Trophoblast cell (in vitro differentiated cells and primary cell): ENCODE measurements at regions not wholly inside any gene's neighbourhood (a gene's known extent, or its start where the extent isn't known, plus 50 kb on each side); places are given as distances from the start of the nearest gene placed in this dataset.

Experiments
- DNase-seq, 2 donors: peaks; one replicate each; pipeline ENCODE4 v3.0.0-alpha.2; 2016
- H2AFZ ChIP-seq: 2 replicates; pipeline ENCODE4 v1.6.1; 2013; ENCODE audit warnings: low read length, moderate library complexity, mild to moderate bottlenecking; ENCODE audit not compliant: insufficient read depth, poor library complexity
- H2AK5ac ChIP-seq: 2 replicates; pipeline ENCODE4 v1.6.1; 2013; ENCODE audit warnings: mild to moderate bottlenecking, low read length
- H2BK120ac ChIP-seq: 2 replicates; pipeline ENCODE4 v1.6.1; 2013; ENCODE audit warnings: low read length, mild to moderate bottlenecking, moderate library complexity; ENCODE audit not compliant: insufficient read depth, poor library complexity
- H2BK12ac ChIP-seq: 2 replicates; pipeline ENCODE4 v1.6.1; 2013; ENCODE audit warnings: mild to moderate bottlenecking, low read length, moderate library complexity
- H2BK5ac ChIP-seq: 2 replicates; pipeline ENCODE4 v1.6.1; 2013; ENCODE audit warnings: low read length, low read depth, moderate library complexity, mild to moderate bottlenecking; ENCODE audit not compliant: poor library complexity
- H3K14ac ChIP-seq: 2 replicates; pipeline ENCODE4 v1.6.1; 2013; ENCODE audit warnings: mild to moderate bottlenecking, low read length
- H3K18ac ChIP-seq: 2 replicates; pipeline ENCODE4 v1.6.1; 2013; ENCODE audit warnings: mild to moderate bottlenecking, low read length
- H3K23ac ChIP-seq: 2 replicates; pipeline ENCODE4 v1.6.1; 2013; ENCODE audit warnings: low read length
- H3K27ac ChIP-seq: 2 replicates; pipeline ENCODE4 v1.5.1; 2013; ENCODE audit warnings: low read depth, mild to moderate bottlenecking, inconsistent platforms, low read length, moderate library complexity
- H3K27me3 ChIP-seq: 2 replicates; pipeline ENCODE4 v1.6.1; 2013; ENCODE audit warnings: inconsistent platforms, mild to moderate bottlenecking, low read length, moderate library complexity; ENCODE audit not compliant: insufficient read depth
- H3K36me3 ChIP-seq, 2 experiments: 1 replicate in 1 of 2; 2 replicates in 1 of 2; pipeline ENCODE4 v1.6.1; 2013; ENCODE audit warnings: low read length in 2 of 2, mild to moderate bottlenecking in 2 of 2, moderate library complexity in 1 of 2; ENCODE audit not compliant: insufficient read depth in 2 of 2, control insufficient read depth in 1 of 2
- H3K4ac ChIP-seq: 2 replicates; pipeline ENCODE4 v1.6.1; 2013; ENCODE audit warnings: low read depth, mild to moderate bottlenecking, low read length, moderate library complexity
- H3K4me1 ChIP-seq, 2 experiments: 1 replicate in 1 of 2; 2 replicates in 1 of 2; pipeline ENCODE4 v1.6.1; 2013; ENCODE audit warnings: low read length in 2 of 2, mild to moderate bottlenecking in 2 of 2, moderate library complexity in 1 of 2; ENCODE audit not compliant: insufficient read depth in 2 of 2, control insufficient read depth in 1 of 2
- H3K4me2 ChIP-seq: 2 replicates; pipeline ENCODE4 v1.6.1; 2013; ENCODE audit warnings: inconsistent platforms, mild to moderate bottlenecking, low read length, moderate library complexity
- H3K4me3 ChIP-seq: 2 replicates; pipeline ENCODE4 v1.5.1; 2013; ENCODE audit warnings: mild to moderate bottlenecking, low read depth, low read length, inconsistent platforms
- H3K79me1 ChIP-seq: one replicate; pipeline ENCODE4 v1.6.1; 2013; ENCODE audit warnings: low read length
- H3K79me2 ChIP-seq: 2 replicates; pipeline ENCODE4 v1.6.1; 2013; ENCODE audit warnings: low read length, mild to moderate bottlenecking; ENCODE audit not compliant: control insufficient read depth, insufficient read depth, poor library complexity
- H3K9ac ChIP-seq: 2 replicates; pipeline ENCODE4 v1.6.1; 2013; ENCODE audit warnings: mild to moderate bottlenecking, low read length
- H3K9me3 ChIP-seq: 2 replicates; pipeline ENCODE4 v1.6.1; 2013; ENCODE audit warnings: low read depth, mild to moderate bottlenecking, control low read depth, inconsistent platforms, low read length; ENCODE audit not compliant: insufficient read depth
- H4K12ac ChIP-seq: 2 replicates; pipeline ENCODE4 v1.6.1; 2013; ENCODE audit warnings: low read depth, mild to moderate bottlenecking, low read length, moderate library complexity
- H4K8ac ChIP-seq: 2 replicates; pipeline ENCODE4 v1.6.1; 2013; ENCODE audit warnings: low read depth, mild to moderate bottlenecking, low read length, moderate library complexity
- H4K91ac ChIP-seq: one replicate; pipeline ENCODE4 v1.6.1; 2013; ENCODE audit warnings: low read depth, mild to moderate bottlenecking, low read length, moderate library complexity
- WGBS: extraction: QIAGEN DNeasy Blood & Tissue Kit; methylation state at CpG from one replicate; pipeline ENCODE4 v1.1.7; 2013; ENCODE audit warnings: missing lambda C conversion rate; ENCODE audit not compliant: insufficient read length, insufficient coverage; ENCODE audit errors: extremely low coverage; 5-methylcytosine and 5-hydroxymethylcytosine counted together

- peak; percentile 7 to 46 for DNase-seq
- Histone ChIP-seq H3K36me3 (no peaks in the 10 kb centered on the region), H4K8ac (no peak overlapping the region), H2BK12ac (no peak overlapping the region), H3K9ac (no peak overlapping the region), H2AFZ (no peak overlapping the region), H2BK120ac (no peak overlapping the region), H4K12ac (no peak overlapping the region), H4K91ac (no peak overlapping the region), H3K4me1 (peaks cover 5 to 16% of the 10 kb centered on the region in 2 experiments), H3K4me2 (no peak overlapping the region), H3K79me2 (no peaks in the 10 kb centered on the region), H2AK5ac (no peak overlapping the region), H3K14ac (no peak overlapping the region), H2BK5ac (no peak overlapping the region), H3K27ac (no peak overlapping the region), H3K23ac (no peak overlapping the region), H3K27me3 (no peaks in the 10 kb centered on the region), H3K4me3 (no peak overlapping the region), H3K18ac (no peak overlapping the region), H3K4ac (no peak overlapping the region), H3K79me1 (no peaks in the 10 kb centered on the region), H3K9me3 (peaks cover 5% of the 10 kb centered on the region)
- no CpG with 5 or more reads among the region's 14 CpGs for WGBS
These were observed 104.4 kb upstream of the RFLNA start for GRCh38 chr12:124190312-124191023.

DNA sequence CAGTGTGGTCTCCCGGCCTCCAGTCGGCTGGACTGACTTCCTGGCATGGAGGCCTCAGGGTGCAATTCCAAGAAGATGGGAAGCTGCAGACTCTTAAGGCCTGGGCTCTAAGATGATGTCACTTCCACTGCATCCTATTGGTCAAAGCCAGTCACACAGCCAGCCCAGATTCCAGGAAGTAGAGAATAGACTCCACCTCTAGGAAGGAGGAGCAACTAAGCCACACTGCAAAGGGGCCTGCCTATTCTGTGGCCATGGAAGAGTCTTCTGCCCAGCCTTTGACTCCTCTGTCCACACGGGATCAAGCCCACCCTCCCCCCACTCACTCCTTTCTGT is 103.9 kb upstream of the RFLNA start:
- H3K4me2 ChIP-seq = no peak overlapping the region
- H2AFZ ChIP-seq = no peak overlapping the region
- H3K4ac ChIP-seq = no peak overlapping the region
- no peak overlapping the region for H2BK120ac ChIP-seq
- no peaks in the 10 kb centered on the region for H3K36me3 ChIP-seq
- H2AK5ac ChIP-seq = no peak overlapping the region
- H4K12ac ChIP-seq = no peak overlapping the region
- no CpG with 5 or more reads among the region's 3 CpGs for WGBS
- no peak overlapping the region for H3K14ac ChIP-seq
- H3K79me1 ChIP-seq = no peaks in the 10 kb centered on the region
- no peaks in the 10 kb centered on the region for H3K79me2 ChIP-seq
- peaks cover 5 to 16% of the 10 kb centered on the region in 2 experiments for H3K4me1 ChIP-seq
- H3K4me3 ChIP-seq = no peak overlapping the region
- no peak overlapping the region for H3K9ac ChIP-seq
- peaks cover 5% of the 10 kb centered on the region for H3K9me3 ChIP-seq
- no peak overlapping the region for H3K18ac ChIP-seq
- no peak overlapping the region for H4K91ac ChIP-seq
- H4K8ac ChIP-seq = no peak overlapping the region
- no peaks in the 10 kb centered on the region for H3K27me3 ChIP-seq
- no peak for DNase-seq
- no peak overlapping the region for H3K27ac ChIP-seq
- H3K23ac ChIP-seq = no peak overlapping the region
- H2BK5ac ChIP-seq = no peak overlapping the region
- no peak overlapping the region for H2BK12ac ChIP-seq

- Histone ChIP-seq H4K12ac (no peak overlapping the region), H3K9ac (no peak overlapping the region), H3K4ac (no peak overlapping the region), H3K27me3 (no peaks in the 10 kb centered on the region), H3K79me2 (no peaks in the 10 kb centered on the region), H3K14ac (no peak overlapping the region), H3K4me2 (no peak overlapping the region), H2AFZ (no peak overlapping the region), H3K9me3 (peaks cover 8% of the 10 kb centered on the region), H2AK5ac (no peak overlapping the region), H3K27ac (no peak overlapping the region), H3K79me1 (no peaks in the 10 kb centered on the region), H2BK120ac (no peak overlapping the region), H3K36me3 (no peaks in the 10 kb centered on the region), H3K4me3 (no peak overlapping the region), H3K4me1 (peaks cover 2 to 13% of the 10 kb centered on the region in 2 experiments), H3K18ac (no peak overlapping the region), H3K23ac (no peak overlapping the region), H4K91ac (no peak overlapping the region), H2BK12ac (no peak overlapping the region), H2BK5ac (no peak overlapping the region), H4K8ac (no peak overlapping the region)
- DNase-seq = no peak
- no CpG with 5 or more reads among the region's 12 CpGs for WGBS
These were observed 102.9 kb upstream of the RFLNA start for GRCh38 chr12:124191966-124192365.

DNA sequence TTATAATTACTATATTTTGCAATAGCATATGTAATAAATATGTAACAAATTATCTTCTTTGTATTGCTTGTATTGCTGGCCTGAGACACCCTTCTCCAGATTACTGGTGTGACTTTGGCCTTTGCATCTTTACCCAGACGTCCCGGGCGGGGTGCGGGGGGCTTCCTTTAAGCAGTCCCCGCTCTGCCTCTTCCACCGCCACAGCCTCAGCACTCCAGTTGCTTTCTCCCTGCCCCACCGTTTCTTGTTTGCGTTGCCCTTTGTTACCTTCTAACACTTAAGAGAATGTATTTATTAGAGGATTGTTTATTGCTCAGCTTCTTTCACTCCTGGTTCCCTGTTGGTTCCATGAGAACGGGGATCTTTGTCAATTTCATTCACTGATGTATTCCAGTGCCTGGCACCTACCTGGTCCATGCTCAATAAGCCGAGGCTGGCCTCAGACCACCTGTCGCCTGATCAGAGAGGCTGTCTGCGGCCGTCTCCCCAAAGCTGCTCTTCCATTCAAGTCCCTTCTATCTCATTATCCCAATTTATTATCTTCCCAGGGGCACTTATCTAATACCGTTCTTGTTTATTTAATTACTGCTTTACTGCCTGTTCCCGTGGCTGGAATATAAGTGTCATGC is 100.5 kb upstream of the RFLNA start:
- no peak overlapping the region for H3K18ac ChIP-seq
- no peak overlapping the region for H4K8ac ChIP-seq
- H3K9ac ChIP-seq = no peak overlapping the region
- H3K27ac ChIP-seq = no peak overlapping the region
- no peak overlapping the region for H3K4me3 ChIP-seq
- H3K79me2 ChIP-seq = no peaks in the 10 kb centered on the region
- no peak overlapping the region for H3K4ac ChIP-seq
- peaks cover 8% of the 10 kb centered on the region for H3K9me3 ChIP-seq
- H3K23ac ChIP-seq = no peak overlapping the region
- H3K4me2 ChIP-seq = no peak overlapping the region
- no peaks in the 10 kb centered on the region for H3K36me3 ChIP-seq
- no peak overlapping the region for H2AFZ ChIP-seq
- no peaks in the 10 kb centered on the region for H3K27me3 ChIP-seq
- H2BK12ac ChIP-seq = no peak overlapping the region
- H2BK120ac ChIP-seq = no peak overlapping the region
- H3K4me1 ChIP-seq = no peaks in the 10 kb centered on the region
- H2BK5ac ChIP-seq = no peak overlapping the region
- no peak for DNase-seq
- H4K91ac ChIP-seq = no peak overlapping the region
- no peaks in the 10 kb centered on the region for H3K79me1 ChIP-seq
- no CpG with 5 or more reads among the region's 15 CpGs for WGBS
- H4K12ac ChIP-seq = no peak overlapping the region
- H2AK5ac ChIP-seq = no peak overlapping the region
- H3K14ac ChIP-seq = no peak overlapping the region
